HepG2 (cell line): ENCODE measurements at regions not wholly inside any gene's neighbourhood (a gene's known extent, or its start where the extent isn't known, plus 50 kb on each side); places are given as distances from the start of the nearest gene placed in this dataset.

ENCODE experiments used
- CENPT ChIP-seq: sonication (generic); formaldehyde crosslinking; IDR thresholded peaks from 2 replicates; pipeline ENCODE4 v1.8.0; 2022; ENCODE audit warnings: low read depth, mild to moderate bottlenecking, moderate library complexity, missing genetic modification reagents
- RXRB ChIP-seq: IDR thresholded peaks from 2 replicates; pipeline ENCODE4 v1.6.1; 2016; ENCODE audit warnings: borderline replicate concordance, missing genetic modification reagents, missing compliant biosample characterization
- TCF7L2 ChIP-seq: IDR thresholded peaks from 2 replicates; pipeline ENCODE4 v1.6.1; 2011; ENCODE audit warnings: mild to moderate bottlenecking, low read depth, low read length, moderate library complexity
- TF ChIP-seq, protein P1 (sequence below), 2 experiments: sonication (generic) in 1 of 2; formaldehyde crosslinking in 1 of 2; IDR thresholded peaks; 2 replicates each; pipeline versions ENCODE4 v1.4.0 to v1.6.1; 2016 to 2020; ENCODE audit warnings: borderline replicate concordance in 1 of 2, low read depth in 1 of 2, mild to moderate bottlenecking in 1 of 2, missing genetic modification reagents in 1 of 2
- TF ChIP-seq, protein P2 (sequence below): sonication (generic); formaldehyde crosslinking; IDR thresholded peaks from 2 replicates; pipeline ENCODE4 v1.4.0; 2020; ENCODE audit warnings: missing genetic modification reagents, mild to moderate bottlenecking, borderline replicate concordance
- TF ChIP-seq, protein P3 (sequence below): sonication (generic); formaldehyde crosslinking; IDR thresholded peaks from 2 replicates; pipeline ENCODE4 v1.5.0; 2020; ENCODE audit warnings: mild to moderate bottlenecking, missing genetic modification reagents
- TF ChIP-seq, protein P4 (sequence below): sonication (generic); formaldehyde crosslinking; IDR thresholded peaks from 2 replicates; pipeline ENCODE4 v1.5.1; 2020; ENCODE audit warnings: missing genetic modification reagents, mild to moderate bottlenecking, borderline replicate concordance

DNA sequence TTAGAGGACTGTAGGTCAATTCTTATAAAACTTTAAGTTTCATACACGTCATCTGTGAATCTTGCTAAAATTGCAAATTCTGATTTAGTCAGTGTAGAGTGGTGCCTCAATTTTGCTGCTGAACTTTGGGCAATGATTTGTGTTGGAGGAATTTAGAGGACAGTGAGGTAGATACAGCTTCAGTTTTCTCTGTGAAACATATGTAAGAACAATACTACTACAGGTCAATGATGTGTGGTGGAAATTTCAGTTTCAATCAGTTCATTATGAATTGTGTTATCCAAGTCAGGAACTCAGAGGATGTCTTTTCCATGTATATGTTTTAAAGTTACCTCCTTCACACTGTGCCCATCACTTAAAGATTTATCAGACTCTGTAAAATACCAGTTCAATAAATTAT is 1597.8 kb upstream of the PCDH10 start (continued):
- TF ChIP-seq, protein P1, sequence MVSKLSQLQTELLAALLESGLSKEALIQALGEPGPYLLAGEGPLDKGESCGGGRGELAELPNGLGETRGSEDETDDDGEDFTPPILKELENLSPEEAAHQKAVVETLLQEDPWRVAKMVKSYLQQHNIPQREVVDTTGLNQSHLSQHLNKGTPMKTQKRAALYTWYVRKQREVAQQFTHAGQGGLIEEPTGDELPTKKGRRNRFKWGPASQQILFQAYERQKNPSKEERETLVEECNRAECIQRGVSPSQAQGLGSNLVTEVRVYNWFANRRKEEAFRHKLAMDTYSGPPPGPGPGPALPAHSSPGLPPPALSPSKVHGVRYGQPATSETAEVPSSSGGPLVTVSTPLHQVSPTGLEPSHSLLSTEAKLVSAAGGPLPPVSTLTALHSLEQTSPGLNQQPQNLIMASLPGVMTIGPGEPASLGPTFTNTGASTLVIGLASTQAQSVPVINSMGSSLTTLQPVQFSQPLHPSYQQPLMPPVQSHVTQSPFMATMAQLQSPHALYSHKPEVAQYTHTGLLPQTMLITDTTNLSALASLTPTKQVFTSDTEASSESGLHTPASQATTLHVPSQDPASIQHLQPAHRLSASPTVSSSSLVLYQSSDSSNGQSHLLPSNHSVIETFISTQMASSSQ (IDR thresholded peaks at IDR 0.05; ENCODE audit: low read depth), result no peak
- TF ChIP-seq, protein P1 (CRISPR knock-in tag; IDR thresholded peaks at IDR 0.05; ENCODE audit: borderline replicate concordance), result no peak
- TF ChIP-seq RXRB (CRISPR knock-in tag), result no peak
- no peak for TF ChIP-seq TCF7L2
- TF ChIP-seq, protein P2, sequence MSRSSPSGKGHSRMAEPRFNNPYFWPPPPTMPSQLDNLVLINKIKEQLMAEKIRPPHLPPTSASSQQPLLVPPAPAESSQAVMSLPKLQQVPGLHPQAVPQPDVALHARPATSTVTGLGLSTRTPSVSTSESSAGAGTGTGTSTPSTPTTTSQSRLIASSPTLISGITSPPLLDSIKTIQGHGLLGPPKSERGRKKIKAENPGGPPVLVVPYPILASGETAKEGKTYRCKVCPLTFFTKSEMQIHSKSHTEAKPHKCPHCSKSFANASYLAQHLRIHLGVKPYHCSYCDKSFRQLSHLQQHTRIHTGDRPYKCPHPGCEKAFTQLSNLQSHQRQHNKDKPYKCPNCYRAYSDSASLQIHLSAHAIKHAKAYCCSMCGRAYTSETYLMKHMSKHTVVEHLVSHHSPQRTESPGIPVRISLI (CRISPR knock-in tag), result no peak
- TF ChIP-seq, protein P3, sequence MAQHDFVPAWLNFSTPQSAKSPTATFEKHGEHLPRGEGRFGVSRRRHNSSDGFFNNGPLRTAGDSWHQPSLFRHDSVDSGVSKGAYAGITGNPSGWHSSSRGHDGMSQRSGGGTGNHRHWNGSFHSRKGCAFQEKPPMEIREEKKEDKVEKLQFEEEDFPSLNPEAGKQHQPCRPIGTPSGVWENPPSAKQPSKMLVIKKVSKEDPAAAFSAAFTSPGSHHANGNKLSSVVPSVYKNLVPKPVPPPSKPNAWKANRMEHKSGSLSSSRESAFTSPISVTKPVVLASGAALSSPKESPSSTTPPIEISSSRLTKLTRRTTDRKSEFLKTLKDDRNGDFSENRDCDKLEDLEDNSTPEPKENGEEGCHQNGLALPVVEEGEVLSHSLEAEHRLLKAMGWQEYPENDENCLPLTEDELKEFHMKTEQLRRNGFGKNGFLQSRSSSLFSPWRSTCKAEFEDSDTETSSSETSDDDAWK (CRISPR knock-in tag), result no peak
- no peak for TF ChIP-seq CENPT (CRISPR knock-in tag)
- TF ChIP-seq, protein P4, sequence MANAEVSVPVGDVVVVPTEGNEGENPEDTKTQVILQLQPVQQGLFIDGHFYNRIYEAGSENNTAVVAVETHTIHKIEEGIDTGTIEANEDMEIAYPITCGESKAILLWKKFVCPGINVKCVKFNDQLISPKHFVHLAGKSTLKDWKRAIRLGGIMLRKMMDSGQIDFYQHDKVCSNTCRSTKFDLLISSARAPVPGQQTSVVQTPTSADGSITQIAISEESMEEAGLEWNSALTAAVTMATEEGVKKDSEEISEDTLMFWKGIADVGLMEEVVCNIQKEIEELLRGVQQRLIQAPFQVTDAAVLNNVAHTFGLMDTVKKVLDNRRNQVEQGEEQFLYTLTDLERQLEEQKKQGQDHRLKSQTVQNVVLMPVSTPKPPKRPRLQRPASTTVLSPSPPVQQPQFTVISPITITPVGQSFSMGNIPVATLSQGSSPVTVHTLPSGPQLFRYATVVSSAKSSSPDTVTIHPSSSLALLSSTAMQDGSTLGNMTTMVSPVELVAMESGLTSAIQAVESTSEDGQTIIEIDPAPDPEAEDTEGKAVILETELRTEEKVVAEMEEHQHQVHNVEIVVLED (CRISPR knock-in tag), result no peak
